Neuronal stem cell (in vitro differentiated cells): ENCODE measurements at regions not wholly inside any gene's neighbourhood (a gene's known extent, or its start where the extent isn't known, plus 50 kb on each side); places are given as distances from the start of the nearest gene placed in this dataset.
A peak's percentile ranks its signal among the peaks of the same experiment; 100 is the strongest.

ENCODE experiments used
- DNase-seq: peaks from one replicate; pipeline ENCODE4 v3.0.0-alpha.2; 2013; ENCODE audit warnings: low spot score
- H2AFZ ChIP-seq: one replicate; pipeline ENCODE4 v1.6.1; 2013; ENCODE audit warnings: mild to moderate bottlenecking, low read length, inconsistent platforms
- H2AK5ac ChIP-seq: 2 replicates; pipeline ENCODE4 v1.6.1; 2013; ENCODE audit warnings: low read depth, mild to moderate bottlenecking, inconsistent platforms, low read length, moderate library complexity, mixed read lengths
- H2BK120ac ChIP-seq: 2 replicates; pipeline ENCODE4 v1.6.1; 2013; ENCODE audit warnings: low read depth, mild to moderate bottlenecking, inconsistent platforms, low read length, moderate library complexity, mixed read lengths
- H2BK12ac ChIP-seq: one replicate; pipeline ENCODE4 v1.6.1; 2013; ENCODE audit warnings: low read length, inconsistent platforms
- H2BK15ac ChIP-seq: 2 replicates; pipeline ENCODE4 v1.6.1; 2013; ENCODE audit warnings: mild to moderate bottlenecking, low read length, inconsistent platforms, mixed read lengths
- H2BK5ac ChIP-seq: one replicate; pipeline ENCODE4 v1.6.1; 2013; ENCODE audit warnings: inconsistent platforms, mild to moderate bottlenecking, low read length, moderate library complexity
- H3K14ac ChIP-seq: one replicate; pipeline ENCODE4 v1.6.1; 2013; ENCODE audit warnings: low read length, inconsistent platforms
- H3K18ac ChIP-seq: 2 replicates; pipeline ENCODE4 v1.6.1; 2013; ENCODE audit warnings: low read length, inconsistent platforms
- H3K23ac ChIP-seq: 2 replicates; pipeline ENCODE4 v1.6.1; 2013; ENCODE audit warnings: low read depth, mild to moderate bottlenecking, mixed read lengths, low read length, inconsistent platforms; ENCODE audit not compliant: poor library complexity
- H3K27ac ChIP-seq: replicated peaks from 3 replicates; pipeline ENCODE4 v1.5.1; 2013; ENCODE audit warnings: low read length, inconsistent platforms
- H3K27me3 ChIP-seq, 3 experiments: 2 replicates each; pipeline ENCODE4 v1.6.1; 2013; ENCODE audit warnings: low read length in 3 of 3, mild to moderate bottlenecking in 2 of 3, inconsistent platforms in 1 of 3, low read depth in 1 of 3, mixed read lengths in 1 of 3, moderate library complexity in 1 of 3; ENCODE audit not compliant: control insufficient read depth in 3 of 3, insufficient read depth in 3 of 3
- H3K36me3 ChIP-seq, 2 donors: replicated peaks in 1 of 2; 2 replicates each; pipeline ENCODE4 v1.6.1; 2013; ENCODE audit warnings: low read length in 2 of 2; ENCODE audit not compliant: control insufficient read depth in 2 of 2, insufficient read depth in 2 of 2
- H3K4ac ChIP-seq: 2 replicates; pipeline ENCODE4 v1.6.1; 2013; ENCODE audit warnings: inconsistent platforms, mild to moderate bottlenecking, low read length, moderate library complexity
- H3K4me1 ChIP-seq, 2 donors: 1 replicate in 1 of 2; 2 replicates in 1 of 2; pipeline ENCODE4 v1.6.1; 2013; ENCODE audit warnings: low read length in 2 of 2, low read depth in 1 of 2; ENCODE audit not compliant: control insufficient read depth in 2 of 2, insufficient read depth in 1 of 2
- H3K4me2 ChIP-seq: one replicate; pipeline ENCODE4 v1.6.1; 2013; ENCODE audit warnings: mild to moderate bottlenecking, low read length, inconsistent platforms; ENCODE audit not compliant: insufficient read depth, poor library complexity, severe bottlenecking
- H3K4me3 ChIP-seq, 2 donors: 2 replicates each; pipeline ENCODE4 v1.5.1; 2013; ENCODE audit warnings: low read length in 2 of 2, mild to moderate bottlenecking in 2 of 2, inconsistent platforms in 1 of 2, moderate library complexity in 1 of 2
- H3K79me1 ChIP-seq: one replicate; pipeline ENCODE4 v1.6.1; 2013; ENCODE audit warnings: low read depth, mild to moderate bottlenecking, inconsistent platforms, low read length, moderate library complexity
- H3K9ac ChIP-seq: one replicate; pipeline ENCODE4 v1.6.1; 2013; ENCODE audit warnings: mild to moderate bottlenecking, low read depth, low read length, inconsistent platforms; ENCODE audit not compliant: poor library complexity
- H3K9me3 ChIP-seq, 2 donors: replicated peaks in 1 of 2; 2 replicates each; pipeline versions ENCODE3 to v1.6.1; 2013; ENCODE audit warnings: low read length in 2 of 2, mild to moderate bottlenecking in 2 of 2, inconsistent platforms in 1 of 2, low read depth in 1 of 2, mixed read lengths in 1 of 2, moderate library complexity in 1 of 2; ENCODE audit not compliant: control insufficient read depth in 2 of 2, insufficient read depth in 1 of 2
- H4K8ac ChIP-seq: one replicate; pipeline ENCODE4 v1.6.1; 2013; ENCODE audit warnings: low read depth, mild to moderate bottlenecking, inconsistent platforms, low read length, moderate library complexity
- H4K91ac ChIP-seq: one replicate; pipeline ENCODE4 v1.6.1; 2013; ENCODE audit warnings: low read length, low read depth, mild to moderate bottlenecking, inconsistent platforms; ENCODE audit not compliant: poor library complexity
- WGBS, 2 donors: extraction: QIAGEN DNeasy Blood & Tissue Kit; methylation state at CpG; one replicate each; pipeline ENCODE4 v1.1.7; 2013; ENCODE audit warnings: missing lambda C conversion rate in 2 of 2, mixed read lengths in 1 of 2; ENCODE audit not compliant: insufficient read length in 2 of 2, insufficient replicate concordance in 1 of 2; ENCODE audit errors: extremely low coverage in 2 of 2; 5-methylcytosine and 5-hydroxymethylcytosine counted together

DNA sequence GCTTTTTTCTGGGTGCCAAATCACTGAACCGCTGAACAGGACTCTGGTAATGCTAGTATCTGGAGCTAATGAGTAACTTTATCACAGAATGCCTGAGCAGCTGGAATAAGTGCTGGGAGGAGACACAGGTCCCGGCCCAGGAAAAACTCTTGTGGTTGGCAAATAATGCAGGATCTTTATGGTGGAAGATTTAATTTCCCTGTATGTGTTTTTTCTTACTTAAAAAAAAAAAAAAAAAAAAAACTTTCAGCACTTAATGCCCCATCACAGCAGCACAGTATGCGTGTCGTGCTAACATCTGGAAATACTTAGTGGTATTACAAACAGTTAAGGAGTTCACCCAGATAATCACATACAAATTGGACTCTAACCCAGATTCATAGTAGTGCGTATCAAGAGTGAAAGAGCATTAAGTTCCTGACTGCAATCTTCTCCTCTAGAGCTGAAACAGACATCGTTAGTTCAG, 220.7 kb downstream of the TOMM20 start:
- Histone ChIP-seq H4K8ac (no peak overlapping the region), H3K79me1 (no peaks in the 10 kb centered on the region), H3K4me2 (no peak overlapping the region), H2BK12ac (no peak overlapping the region), H2BK120ac (no peak overlapping the region), H4K91ac (no peak overlapping the region), H2BK5ac (no peak overlapping the region), H3K4ac (no peak overlapping the region), H3K4me3 (no peak overlapping the region), H3K14ac (no peak overlapping the region), H2BK15ac (no peak overlapping the region), H3K23ac (no peak overlapping the region), H3K4me1 (peaks cover 10% of the 10 kb centered on the region in 2 donors), H3K27ac (no peak overlapping the region), H3K9ac (no peak overlapping the region), H2AFZ (no peak overlapping the region), H3K36me3 (no peaks in the 10 kb centered on the region), H3K27me3 (no peaks in the 10 kb centered on the region), H3K18ac (no peak overlapping the region), H2AK5ac (no peak overlapping the region), H3K9me3 (no peaks in the 10 kb centered on the region)
- WGBS, 2 donors = no CpG with 5 or more reads among the region's 6 CpGs
- DNase-seq = no peak

DNA sequence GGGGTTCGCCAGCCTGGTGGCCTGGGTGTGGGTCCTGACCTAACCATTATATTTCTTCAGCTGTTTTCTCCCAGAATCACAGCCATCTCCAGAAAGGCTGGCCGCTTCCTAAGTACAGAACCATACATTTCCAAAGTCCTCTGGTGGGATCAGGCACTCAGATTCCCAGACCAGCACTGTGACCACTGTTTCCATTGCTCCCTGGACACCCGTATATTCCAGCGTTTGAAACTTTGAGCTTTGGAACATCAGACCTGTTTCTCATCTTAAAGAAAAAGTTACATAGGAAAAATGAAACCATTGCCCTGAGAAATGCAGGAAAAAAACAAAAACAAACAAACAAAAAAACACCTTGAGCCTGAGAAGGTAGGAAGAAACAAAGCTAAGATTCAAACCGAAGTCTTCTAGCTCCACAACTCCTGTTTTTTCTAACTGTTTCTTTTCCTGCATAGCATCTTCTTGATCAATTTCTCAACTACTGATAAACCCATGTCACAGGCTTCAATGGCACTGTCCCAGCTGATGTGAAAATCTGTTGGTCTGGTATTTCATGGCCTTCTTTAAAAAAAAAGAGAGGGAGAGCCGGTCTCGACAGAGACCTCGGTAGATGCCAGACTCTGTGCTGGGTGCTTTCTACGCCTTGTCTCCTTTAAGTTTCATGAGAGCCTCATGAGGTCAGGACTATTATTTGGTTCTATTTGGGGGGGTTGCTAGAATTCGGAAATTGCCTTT, 221.3 kb downstream of the TOMM20 start:
- Histone ChIP-seq H4K91ac (no peak overlapping the region), H3K4me1 (peaks cover 7 to 10% of the 10 kb centered on the region in 2 donors), H2AFZ (no peak overlapping the region), H3K79me1 (no peaks in the 10 kb centered on the region), H3K4ac (no peak overlapping the region), H3K4me3 (no peak overlapping the region), H3K18ac (no peak overlapping the region), H2BK120ac (no peak overlapping the region), H2BK5ac (no peak overlapping the region), H4K8ac (no peak overlapping the region), H3K9me3 (no peaks in the 10 kb centered on the region), H2BK12ac (no peak overlapping the region), H3K27ac (no peak overlapping the region), H2BK15ac (no peak overlapping the region), H3K4me2 (no peak overlapping the region), H3K14ac (no peak overlapping the region), H3K36me3 (no peaks in the 10 kb centered on the region), H2AK5ac (no peak overlapping the region), H3K27me3 (no peaks in the 10 kb centered on the region), H3K23ac (no peak overlapping the region), H3K9ac (no peak overlapping the region)
- no CpG with 5 or more reads among the region's 10 CpGs for WGBS, 2 donors
- no peak for DNase-seq

DNA sequence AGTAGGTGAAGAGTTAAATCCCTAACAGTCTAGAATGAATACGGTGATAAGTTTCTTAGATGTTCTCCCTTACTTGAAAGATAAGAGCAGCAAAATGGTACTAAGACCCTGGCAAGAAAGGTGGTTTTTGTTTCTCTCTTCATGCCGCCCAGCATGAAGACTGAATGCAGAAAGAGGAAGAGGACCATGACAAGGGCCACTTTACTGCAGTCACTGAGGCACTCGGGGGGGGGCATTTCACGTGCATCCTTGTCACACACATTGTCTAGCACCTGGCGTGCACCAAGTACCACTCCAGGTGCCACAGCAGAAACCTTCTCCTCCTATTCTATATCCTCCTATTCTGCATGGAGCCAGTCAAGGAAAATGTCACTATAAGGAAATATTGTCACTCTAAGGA, 222.0 kb downstream of the TOMM20 start:
- H3K14ac ChIP-seq = no peak overlapping the region
- H2BK12ac ChIP-seq = no peak overlapping the region
- no peaks in the 10 kb centered on the region for H3K36me3 ChIP-seq
- H3K9me3 ChIP-seq = no peaks in the 10 kb centered on the region
- no peak overlapping the region for H2BK5ac ChIP-seq
- no peak for DNase-seq
- H4K91ac ChIP-seq = no peak overlapping the region
- no peak overlapping the region for H2AFZ ChIP-seq
- WGBS, 2 donors = no CpG with 5 or more reads among the region's 5 CpGs
- peaks cover 2 to 4% of the 10 kb centered on the region in 2 donors for H3K4me1 ChIP-seq
- no peak overlapping the region for H3K4me3 ChIP-seq
- no peak overlapping the region for H4K8ac ChIP-seq
- H2AK5ac ChIP-seq = no peak overlapping the region
- H3K18ac ChIP-seq = no peak overlapping the region
- H3K27me3 ChIP-seq = no peaks in the 10 kb centered on the region
- H3K23ac ChIP-seq = no peak overlapping the region
- no peak overlapping the region for H2BK15ac ChIP-seq
- H3K4ac ChIP-seq = no peak overlapping the region
- no peak overlapping the region for H3K4me2 ChIP-seq
- H3K27ac ChIP-seq = no peak overlapping the region
- H3K9ac ChIP-seq = no peak overlapping the region
- H2BK120ac ChIP-seq = no peak overlapping the region
- no peaks in the 10 kb centered on the region for H3K79me1 ChIP-seq

DNA sequence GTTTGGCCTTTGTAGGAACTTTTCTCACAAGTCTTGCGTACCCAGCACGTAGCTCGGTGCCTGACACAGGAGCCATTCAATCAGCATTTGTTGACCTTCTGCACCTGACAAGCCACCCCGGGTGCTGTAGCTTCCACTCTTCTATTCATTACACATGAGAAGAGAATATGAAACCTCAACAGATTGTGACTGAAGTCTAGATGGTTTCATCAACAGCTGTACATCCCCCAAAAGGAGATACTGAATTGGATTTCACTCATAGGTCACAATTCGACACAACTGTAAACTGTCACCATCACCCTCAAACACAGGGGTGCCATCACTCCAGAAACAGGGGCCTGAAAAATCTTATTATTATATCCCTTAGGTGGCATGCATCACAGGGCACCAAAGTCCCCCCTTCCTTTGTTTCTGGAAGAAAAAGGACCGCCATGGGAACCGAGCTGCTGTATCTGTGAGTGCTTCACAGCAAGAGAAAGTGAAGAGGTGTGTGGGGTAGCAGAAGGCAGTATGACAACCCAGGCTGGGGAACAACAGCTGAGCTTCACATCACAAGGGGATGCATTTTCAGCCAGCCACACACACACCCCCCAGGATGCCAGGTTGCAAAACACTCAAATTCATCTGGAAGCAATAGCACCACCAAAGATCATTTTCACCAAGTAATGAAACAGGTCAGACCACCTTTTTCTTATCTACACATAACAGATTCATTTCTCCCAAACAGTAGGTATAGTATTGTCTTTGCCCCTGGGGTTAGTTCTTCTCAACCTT, 225.7 kb downstream of the TOMM20 start:
- Histone ChIP-seq H2BK12ac (no peak overlapping the region), H3K4ac (no peak overlapping the region), H2BK5ac (no peak overlapping the region), H3K23ac (no peak overlapping the region), H3K27ac (no peak overlapping the region), H3K9me3 (no peaks in the 10 kb centered on the region), H3K4me2 (no peak overlapping the region), H3K9ac (no peak overlapping the region), H3K27me3 (no peaks in the 10 kb centered on the region), H3K4me1 (no peaks in the 10 kb centered on the region), H4K8ac (no peak overlapping the region), H3K18ac (no peak overlapping the region), H2BK120ac (no peak overlapping the region), H3K79me1 (no peaks in the 10 kb centered on the region), H4K91ac (no peak overlapping the region), H3K14ac (no peak overlapping the region), H2AK5ac (no peak overlapping the region), H3K4me3 (no peak overlapping the region), H3K36me3 (no peaks in the 10 kb centered on the region), H2BK15ac (no peak overlapping the region), H2AFZ (peak overlapping the region; percentile 15)
- no peak for DNase-seq
- no CpG with 5 or more reads among the region's 7 CpGs for WGBS, 2 donors
